ENCODE measurements at regions not wholly inside any gene's neighbourhood (a gene's known extent, or its start where the extent isn't known, plus 50 kb on each side); places are given as distances from the start of the nearest gene placed in this dataset.
"Not testable (repeated sequence)": the region's sequence is repeated elsewhere in the genome, so short reads cannot be mapped to it uniquely, and the experiment has no call there.

GRCh38 chr18:67752211-67752610 is 235.7 kb upstream of the DSEL start:
- not testable (repeated sequence) for DNase-seq (ENCODE audit: low spot score)

GRCh38 chr18:67742954-67743353 is 226.4 kb upstream of the DSEL start:
- DNase-seq (ENCODE audit: low spot score) = no peak

- DNase-seq (ENCODE audit: low spot score) = no peak
Measured at GRCh38 chr18:67742525-67742924, 226.0 kb upstream of the DSEL start.

- DNase-seq (ENCODE audit: low spot score) = no peak
Measured at GRCh38 chr18:67735506-67735905, 219.0 kb upstream of the DSEL start.

GRCh38 chr18:67733088-67733487 is 216.6 kb upstream of the DSEL start:
- DNase-seq (ENCODE audit: low spot score) = no peak

- DNase-seq (ENCODE audit: low spot score) = no peak
Measured at GRCh38 chr18:67731851-67732250, 215.3 kb upstream of the DSEL start.

GRCh38 chr18:67730886-67731285 is 214.4 kb upstream of the DSEL start:
- DNase-seq (ENCODE audit: low spot score) = no peak

- DNase-seq (ENCODE audit: low spot score) = no peak
Measured at GRCh38 chr18:67728364-67728763, 211.8 kb upstream of the DSEL start.

- DNase-seq (ENCODE audit: low spot score) = no peak
Measured at GRCh38 chr18:67726882-67727281, 210.4 kb upstream of the DSEL start.

- DNase-seq (ENCODE audit: low spot score) = no peak
Measured at GRCh38 chr18:67717800-67718199, 201.3 kb upstream of the DSEL start.

- DNase-seq (ENCODE audit: low spot score) = no peak
Measured at GRCh38 chr18:67715567-67715966, 199.0 kb upstream of the DSEL start.

GRCh38 chr18:67710639-67711038 is 194.1 kb upstream of the DSEL start:
- DNase-seq (ENCODE audit: low spot score) = no peak

GRCh38 chr18:67705748-67706147 is 189.2 kb upstream of the DSEL start:
- no peak for DNase-seq (ENCODE audit: low spot score)

GRCh38 chr18:67695684-67696083 is 179.2 kb upstream of the DSEL start:
- no peak for DNase-seq (ENCODE audit: low spot score)

- DNase-seq (ENCODE audit: low spot score) = no peak
Measured at GRCh38 chr18:67694787-67695186, 178.3 kb upstream of the DSEL start.

- DNase-seq (ENCODE audit: low spot score) = no peak
Measured at GRCh38 chr18:67692811-67693210, 176.3 kb upstream of the DSEL start.

GRCh38 chr18:67682516-67682915 is 166.0 kb upstream of the DSEL start:
- DNase-seq (ENCODE audit: low spot score) = no peak

GRCh38 chr18:67677489-67677888 is 161.0 kb upstream of the DSEL start:
- no peak for DNase-seq (ENCODE audit: low spot score)

- no peak for DNase-seq (ENCODE audit: low spot score)
Measured at GRCh38 chr18:67672716-67673115, 156.2 kb upstream of the DSEL start.

GRCh38 chr18:67672155-67672554 is 155.6 kb upstream of the DSEL start:
- no peak for DNase-seq (ENCODE audit: low spot score)

GRCh38 chr18:67670024-67670543 is 153.6 kb upstream of the DSEL start:
- no peak for DNase-seq (ENCODE audit: low spot score)

GRCh38 chr18:67665266-67665665 is 148.7 kb upstream of the DSEL start:
- no peak for DNase-seq (ENCODE audit: low spot score)

GRCh38 chr18:67662996-67663395 is 146.5 kb upstream of the DSEL start:
- no peak for DNase-seq (ENCODE audit: low spot score)

- no peak for DNase-seq (ENCODE audit: low spot score)
Measured at GRCh38 chr18:67661555-67661954, 145.0 kb upstream of the DSEL start.

GRCh38 chr18:67654101-67654500 is 137.6 kb upstream of the DSEL start:
- no peak for DNase-seq (ENCODE audit: low spot score)
